PFSK-1 (cell line): ENCODE measurements at regions not wholly inside any gene's neighbourhood (a gene's known extent, or its start where the extent isn't known, plus 50 kb on each side); places are given as distances from the start of the nearest gene placed in this dataset.

Source experiments
- FOXP2 ChIP-seq: optimal IDR thresholded peaks from 2 replicates; pipeline ENCODE3; 2011; ENCODE audit warnings: borderline replicate concordance, control low read depth, inconsistent platforms; ENCODE audit not compliant: insufficient read depth; ENCODE audit errors: extremely low read length, extremely low read depth
- POLR2AphosphoS5 ChIP-seq: IDR thresholded peaks from 2 replicates; pipeline ENCODE4 v1.6.1; 2012; ENCODE audit warnings: low read depth, mild to moderate bottlenecking, control low read depth, low read length, moderate library complexity
- REST ChIP-seq, 2 experiments: IDR thresholded peaks; 2 replicates each; pipeline versions ENCODE4 v1.6.1 to v1.8.0; 2011 to 2012; ENCODE audit warnings: low read depth in 2 of 2, low read length in 2 of 2, control low read depth in 1 of 2, inconsistent platforms in 1 of 2, mild to moderate bottlenecking in 1 of 2, moderate library complexity in 1 of 2; ENCODE audit not compliant: insufficient read depth in 1 of 2
- SIN3A ChIP-seq: IDR thresholded peaks from 2 replicates; pipeline ENCODE4 v1.6.1; 2012; ENCODE audit warnings: mild to moderate bottlenecking, low read length, moderate library complexity, borderline replicate concordance; ENCODE audit not compliant: insufficient read depth
- TAF1 ChIP-seq: IDR thresholded peaks from 2 replicates; pipeline ENCODE4 v1.6.1; 2012; ENCODE audit warnings: low read length, control low read depth, borderline replicate concordance; ENCODE audit not compliant: insufficient read depth

DNA sequence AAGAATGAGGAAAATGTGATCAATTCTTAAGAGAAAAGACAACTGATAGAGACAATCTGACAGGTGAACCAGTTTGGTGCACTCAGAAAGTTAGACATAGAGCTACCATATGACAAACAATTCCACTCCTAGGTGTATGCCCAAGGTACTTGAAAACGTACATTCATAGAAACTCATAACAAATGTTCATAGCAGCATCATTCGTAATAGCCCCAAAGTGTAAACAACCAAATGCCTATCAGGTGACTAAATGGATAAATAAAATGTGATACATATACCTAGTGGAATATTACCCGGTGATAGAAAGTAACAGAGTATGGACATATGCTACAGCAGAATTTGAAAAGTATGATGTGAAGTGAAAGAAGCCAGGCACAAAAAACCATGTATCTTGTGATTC lies 149.3 kb upstream of the TRIB2 start:
- TF ChIP-seq POLR2AphosphoS5 (no peak), REST (IDR thresholded peaks at IDR 0.05; ENCODE audit: insufficient read depth in 1 of 2, low read depth in 2 of 2, low read length in 2 of 2) (no peak), FOXP2 (no peak), TAF1 (no peak), SIN3A (no peak)
